ENCODE measurements at regions not wholly inside any gene's neighbourhood (a gene's known extent, or its start where the extent isn't known, plus 50 kb on each side); places are given as distances from the start of the nearest gene placed in this dataset.

DNA sequence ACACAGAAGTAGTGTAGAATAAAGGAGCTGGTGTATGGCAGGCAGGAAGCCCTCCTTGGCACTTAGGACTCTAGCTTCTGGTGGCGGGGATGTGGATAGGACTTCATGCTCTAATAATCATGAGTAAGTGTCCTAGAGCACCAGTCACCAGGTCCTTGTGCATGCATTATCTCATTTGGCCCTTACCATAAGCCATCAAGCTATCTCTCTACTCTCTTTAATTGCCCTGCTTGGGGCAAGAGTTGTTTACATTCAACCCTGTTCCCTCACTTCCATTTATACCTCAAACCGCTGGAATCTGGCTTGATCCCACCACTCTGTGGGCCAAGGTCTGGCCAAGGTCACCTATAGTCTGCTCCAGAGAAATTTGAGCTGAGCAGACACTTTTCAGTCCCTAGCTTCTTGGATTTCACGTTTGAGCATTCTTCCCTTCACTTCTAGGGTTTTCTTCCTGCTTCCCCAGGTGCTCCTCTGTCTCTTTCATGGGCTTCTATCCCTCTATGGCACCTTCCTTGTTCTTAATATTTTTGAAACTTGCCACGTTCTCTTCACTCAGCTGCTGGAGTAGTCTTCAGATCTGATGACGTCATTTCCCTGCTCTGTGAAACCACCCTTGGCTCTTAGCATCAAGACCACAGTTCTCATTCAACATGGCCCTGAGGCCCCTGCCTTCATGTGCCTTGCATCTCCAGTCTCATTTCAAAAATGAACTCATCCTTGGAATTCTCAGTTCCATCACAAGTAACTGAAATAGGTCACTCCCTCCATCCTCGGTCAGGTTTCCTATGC lies 94.9 kb upstream of the GATA6 start:
- no peak for ATAC-seq
- no peak for DNase-seq

DNA sequence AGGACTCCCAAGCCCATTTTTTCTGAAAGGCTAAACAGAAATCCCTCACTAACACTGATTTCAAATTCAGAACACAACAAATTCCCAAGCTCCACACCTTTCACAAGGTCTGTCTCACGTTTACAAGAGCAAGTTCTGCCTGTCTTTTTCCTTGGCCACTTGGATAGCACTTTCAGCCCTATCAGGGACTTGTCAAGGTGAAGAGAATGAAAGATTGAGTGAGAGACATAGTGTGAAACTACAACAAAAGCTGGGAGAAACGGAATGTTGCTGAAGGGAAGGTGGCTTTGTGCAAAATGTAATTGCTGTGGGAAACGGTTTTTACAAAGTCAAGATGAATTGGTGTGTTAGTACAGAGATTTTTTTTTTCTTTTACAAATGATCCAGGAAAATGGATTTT lies 89.4 kb upstream of the GATA6 start:
- no peak for DNase-seq
- ATAC-seq: no peak

DNA sequence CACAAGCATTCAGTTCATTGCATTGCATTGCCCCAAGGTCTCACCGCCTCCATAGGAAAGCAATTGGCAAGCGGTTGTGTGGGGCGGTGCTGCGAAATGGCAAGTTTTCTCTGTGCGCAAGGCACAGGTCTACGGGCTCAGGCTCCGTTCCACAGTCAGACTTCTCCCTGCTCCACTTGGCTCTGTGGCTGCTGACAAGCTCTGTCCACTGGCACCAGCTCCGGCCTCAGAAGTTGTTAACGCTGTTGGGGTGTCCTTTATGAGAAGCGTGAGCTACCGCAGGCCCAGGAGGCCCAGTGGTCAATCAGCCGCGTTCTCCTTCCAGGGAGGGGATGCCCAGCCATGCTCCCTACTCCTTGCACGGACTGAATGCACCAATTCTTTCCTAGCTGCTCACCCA lies 87.0 kb upstream of the GATA6 start:
- no peak for ATAC-seq
- DNase-seq: no peak

DNA sequence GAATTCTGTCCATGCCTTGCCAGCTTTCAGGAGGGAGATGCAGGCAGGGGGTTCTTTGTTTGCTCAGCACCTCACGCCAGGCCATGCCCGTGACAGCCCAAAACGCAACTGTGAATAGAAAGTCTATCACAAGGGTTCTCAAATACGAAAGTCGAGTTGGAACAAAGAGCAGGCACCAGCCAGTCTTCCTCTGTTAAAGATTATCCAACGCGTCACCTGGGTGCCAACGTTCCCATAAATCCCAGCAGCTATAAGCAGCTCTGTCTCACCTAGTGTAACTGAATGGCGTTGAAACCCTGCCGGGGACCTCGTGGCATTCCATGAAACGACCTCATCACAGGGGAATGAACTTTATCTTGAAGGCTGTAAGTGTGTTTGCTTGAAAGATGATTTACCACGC lies 84.8 kb upstream of the GATA6 start:
- ATAC-seq (no peak), DNase-seq (no peak)

DNA sequence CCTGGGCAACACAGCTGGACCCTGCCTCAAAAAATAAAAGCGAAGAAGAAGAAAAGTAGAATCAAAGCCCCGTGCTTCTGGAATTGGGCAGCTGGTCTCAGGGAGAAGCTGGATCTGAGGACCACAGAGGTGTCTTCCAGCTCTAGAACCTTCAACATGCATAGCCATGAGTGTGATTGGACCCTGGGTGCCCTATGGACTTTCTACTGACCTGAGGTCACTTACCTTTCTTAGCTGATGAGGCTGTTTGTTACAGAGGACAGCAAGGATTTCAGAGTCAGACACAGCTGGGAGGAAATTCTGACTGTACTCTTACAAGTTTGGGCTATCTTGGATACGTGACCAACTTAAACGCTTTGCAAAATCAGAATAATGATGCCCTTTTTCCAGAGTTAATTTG lies 82.4 kb upstream of the GATA6 start:
- DNase-seq: no peak

DNA sequence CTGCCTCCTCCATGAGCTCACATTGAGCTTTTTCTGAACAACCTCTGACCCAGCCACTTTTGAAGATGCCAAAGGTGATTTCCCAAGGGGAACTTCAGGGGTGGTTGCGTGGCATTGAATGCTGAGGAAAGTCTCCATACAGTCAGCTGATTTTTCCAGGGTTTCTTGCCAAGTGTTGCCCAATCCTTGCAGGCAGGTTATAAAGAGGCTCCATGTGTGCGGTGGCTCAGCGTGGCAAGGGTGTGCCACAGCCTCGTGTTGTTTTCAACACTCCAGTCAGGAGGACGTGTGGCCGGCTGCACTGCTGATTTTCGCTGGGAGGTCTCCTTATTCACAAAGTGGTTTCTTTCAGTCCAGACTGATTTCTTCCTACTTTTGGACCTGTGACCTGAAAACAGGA lies 81.4 kb upstream of the GATA6 start:
- DNase-seq (no peak), ATAC-seq (no peak)

More for the DNA sequence above, 82.4 kb upstream of the GATA6 start:
- ATAC-seq: no peak

DNA sequence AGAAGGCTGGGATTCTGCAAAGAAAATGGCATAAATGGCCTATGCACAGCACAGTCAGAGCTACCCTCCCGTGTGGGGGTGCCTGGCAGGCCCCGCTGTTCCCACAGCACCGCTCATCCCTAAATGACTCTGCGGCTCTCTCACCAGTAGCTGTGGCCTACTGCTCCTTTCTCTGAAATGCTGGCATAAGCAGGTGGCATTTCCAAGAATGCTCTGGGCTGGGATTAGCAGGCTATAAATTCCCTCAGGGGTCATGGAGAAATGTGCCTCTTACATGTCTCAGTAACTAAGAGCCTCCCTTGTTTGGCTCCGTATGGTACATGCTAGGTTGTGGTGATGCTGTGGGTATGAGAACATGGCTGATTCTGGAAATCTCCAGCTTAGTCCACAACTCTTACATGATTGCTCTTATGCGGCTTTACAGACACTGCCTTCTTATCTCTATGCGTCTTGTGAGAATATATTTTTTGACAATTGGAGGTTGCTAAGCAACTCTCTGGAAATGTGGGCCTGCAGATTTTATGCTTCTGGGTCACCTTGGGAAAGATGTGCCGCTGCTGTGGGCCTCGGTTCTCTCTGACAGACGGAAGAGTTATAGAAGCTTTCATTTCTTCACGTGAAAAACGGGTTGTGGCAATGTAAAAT lies 80.3 kb upstream of the GATA6 start:
- ATAC-seq (no peak), DNase-seq (no peak)

DNA sequence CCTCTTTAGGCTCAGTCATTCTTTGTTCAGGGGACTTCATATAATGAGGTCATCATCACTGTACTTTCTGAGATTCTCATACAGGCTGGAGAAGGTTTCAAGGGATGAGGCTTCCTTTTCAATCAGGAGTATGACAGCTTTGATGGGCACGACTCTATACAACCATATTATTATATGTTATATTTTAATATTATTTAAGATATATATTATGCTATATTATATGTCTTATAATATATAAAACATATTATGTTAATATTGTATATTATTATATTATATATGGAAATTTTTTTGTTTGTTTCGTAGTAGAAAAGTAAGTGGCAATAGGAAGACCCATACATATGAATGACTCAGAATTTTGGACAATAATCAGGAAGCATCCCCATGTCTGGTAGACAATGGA lies 78.0 kb upstream of the GATA6 start:
- ATAC-seq: no peak
- DNase-seq: no peak

DNA sequence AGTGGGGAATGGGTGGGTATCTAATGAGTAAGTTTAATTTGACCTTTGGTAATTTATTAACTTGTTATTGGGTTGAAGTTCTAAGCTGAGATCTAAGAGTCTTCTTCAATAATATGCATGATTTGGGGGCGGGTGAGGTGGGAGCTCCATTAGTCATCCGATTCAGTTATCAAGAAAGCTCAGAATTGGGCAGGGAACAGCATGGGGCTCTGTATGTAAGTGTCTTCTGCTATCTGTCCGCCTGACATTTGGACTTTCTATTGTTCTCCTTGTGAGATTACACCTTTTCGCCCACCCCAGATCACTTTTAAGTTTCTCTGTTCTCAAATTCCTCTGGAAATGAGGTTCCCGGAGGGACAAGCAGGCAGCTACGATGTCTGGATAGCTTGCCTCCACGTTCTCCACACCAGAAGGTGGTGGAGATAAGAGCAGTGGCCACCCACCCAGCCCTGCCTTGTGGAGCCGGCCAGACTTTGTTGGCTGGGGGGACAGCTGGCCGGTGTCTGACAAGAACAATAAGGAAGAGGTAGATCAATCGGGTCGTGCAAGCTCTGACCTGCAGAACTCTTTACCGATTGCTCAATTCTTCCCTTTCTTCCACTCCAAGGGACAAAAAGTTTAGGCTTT lies 75.5 kb upstream of the GATA6 start:
- ATAC-seq (no peak), DNase-seq (no peak)

DNA sequence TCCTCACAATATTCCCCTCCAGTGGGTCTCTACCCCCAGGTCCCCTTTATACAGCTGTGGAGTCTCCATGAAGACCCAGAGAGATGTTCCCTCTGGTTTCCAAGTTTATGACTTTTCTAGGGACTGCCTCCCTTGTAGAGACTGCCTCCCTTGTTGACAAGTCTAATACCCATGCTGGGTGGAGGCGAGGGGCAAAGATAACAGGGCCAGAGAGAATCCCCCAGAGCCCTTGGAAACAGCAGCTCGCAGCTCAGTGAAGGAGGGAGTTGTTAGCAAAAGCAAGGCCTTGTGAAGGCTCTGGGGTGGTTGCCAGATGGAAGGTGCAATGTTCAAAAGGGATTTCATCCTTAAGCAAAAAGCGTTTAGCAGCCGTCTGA lies 75.0 kb upstream of the GATA6 start:
- no peak for ATAC-seq

DNA sequence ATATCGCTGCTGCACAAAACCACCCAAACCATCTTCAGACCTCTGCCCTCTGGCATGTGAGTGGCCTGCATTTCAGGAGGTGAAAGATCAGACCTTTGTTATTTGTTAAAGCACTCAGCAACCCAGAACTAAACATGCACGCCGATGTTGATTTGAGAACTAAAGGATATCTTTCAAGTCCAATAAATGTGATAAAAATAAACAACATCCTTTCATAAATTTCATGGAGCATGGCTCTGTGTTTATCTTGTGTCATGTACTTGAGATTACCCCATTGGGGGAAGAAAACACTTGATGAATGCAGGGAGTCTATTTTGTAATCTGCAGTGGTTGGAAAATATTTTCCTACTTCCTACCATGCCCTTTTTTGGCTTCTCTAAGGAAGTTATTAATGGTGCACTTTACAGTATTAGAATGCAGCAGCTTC lies 70.8 kb upstream of the GATA6 start:
- no peak for DNase-seq
- ATAC-seq: no peak

More for the DNA sequence above, 75.0 kb upstream of the GATA6 start:
- no peak for DNase-seq

DNA sequence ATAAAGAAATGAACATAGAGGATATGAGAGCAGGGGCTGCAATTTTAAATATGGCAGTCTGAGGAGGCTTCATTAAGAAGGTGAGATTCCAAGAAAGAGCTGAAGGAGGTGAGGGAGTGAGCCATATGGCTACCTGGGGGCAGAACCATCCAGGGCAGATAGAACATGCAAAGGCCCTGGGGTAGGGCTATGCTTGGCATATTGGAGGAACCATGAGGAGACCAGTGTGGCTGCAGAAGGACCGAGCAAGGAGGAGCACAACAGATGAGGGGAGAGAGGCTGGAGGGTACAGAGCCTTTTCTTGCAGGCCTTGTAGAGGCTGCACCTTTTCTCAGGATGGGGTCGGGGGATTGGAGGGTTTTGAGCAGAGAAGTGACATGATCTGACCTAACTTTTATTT lies 69.5 kb upstream of the GATA6 start:
- no peak for DNase-seq
- no peak for ATAC-seq

DNA sequence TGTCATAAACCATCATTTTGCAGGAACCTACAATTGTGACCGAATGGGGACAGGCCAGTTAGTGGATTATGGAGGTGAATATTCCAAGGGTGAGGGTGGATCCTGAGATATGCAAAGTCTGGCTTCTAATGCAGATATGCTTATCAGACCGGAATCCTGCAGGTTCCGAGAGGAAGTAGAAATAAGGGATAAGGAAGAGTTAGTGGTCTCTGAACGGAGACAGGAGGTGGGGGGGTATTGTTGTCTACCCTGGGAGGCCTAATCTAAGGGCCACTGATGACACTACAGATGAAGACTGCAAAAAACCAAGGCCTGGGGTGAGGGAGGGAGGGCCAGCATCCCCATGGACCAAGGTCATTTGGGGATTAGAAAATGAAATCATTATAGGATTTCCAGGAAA lies 67.7 kb upstream of the GATA6 start:
- ATAC-seq (no peak), DNase-seq (no peak)

DNA sequence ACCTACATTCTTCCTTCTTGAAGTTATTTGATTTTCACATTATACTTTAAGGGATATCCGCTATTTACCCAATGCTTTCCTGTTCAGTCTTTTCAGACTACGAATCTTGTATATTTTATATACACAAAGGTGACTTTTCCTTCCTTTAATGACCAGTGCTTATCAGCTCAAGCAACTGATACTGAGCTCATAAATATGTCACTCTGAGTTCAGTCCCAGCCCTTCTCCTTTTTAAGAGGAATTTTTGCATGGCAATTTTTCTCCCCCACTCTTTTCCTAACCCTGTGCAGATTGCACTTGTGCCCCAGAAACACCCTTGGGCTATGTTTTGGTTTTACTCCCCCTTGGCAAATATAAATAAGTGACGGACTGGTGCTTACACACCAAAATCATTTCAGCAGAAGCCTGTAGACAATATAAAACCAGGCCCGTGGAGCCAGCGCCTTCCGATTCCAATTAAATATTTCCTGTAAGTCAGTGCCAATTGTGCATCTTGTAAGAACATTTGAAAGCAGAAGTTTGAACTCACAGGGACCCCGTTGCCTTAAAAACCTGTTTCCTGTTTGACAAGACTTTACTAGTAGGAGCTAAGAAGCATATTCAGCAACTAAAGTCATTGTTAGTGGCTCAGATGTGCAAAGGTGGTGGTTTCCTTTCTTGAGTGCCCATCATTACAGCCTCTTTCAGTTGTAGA lies 66.3 kb upstream of the GATA6 start:
- ATAC-seq (no peak), DNase-seq (no peak)

DNA sequence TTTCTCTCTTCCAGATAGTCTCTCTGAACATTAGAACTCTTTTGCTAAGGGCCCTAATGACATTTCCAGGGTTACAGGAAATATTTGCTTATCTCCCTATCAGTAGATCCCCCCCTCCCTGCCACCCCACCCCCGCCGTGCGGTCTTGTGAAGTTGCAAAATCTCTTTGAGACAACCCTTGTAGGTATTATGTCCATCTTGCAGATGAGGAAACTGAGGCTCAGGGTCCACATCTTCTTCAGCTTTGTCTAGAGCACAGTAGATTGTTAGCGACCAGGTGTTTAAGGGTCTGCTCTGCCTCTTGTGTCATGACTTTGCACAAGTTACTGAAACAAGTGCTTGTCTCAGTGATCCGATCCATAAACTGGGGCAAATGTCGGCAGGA lies 65.8 kb upstream of the GATA6 start:
- ATAC-seq (no peak), DNase-seq (no peak)

DNA sequence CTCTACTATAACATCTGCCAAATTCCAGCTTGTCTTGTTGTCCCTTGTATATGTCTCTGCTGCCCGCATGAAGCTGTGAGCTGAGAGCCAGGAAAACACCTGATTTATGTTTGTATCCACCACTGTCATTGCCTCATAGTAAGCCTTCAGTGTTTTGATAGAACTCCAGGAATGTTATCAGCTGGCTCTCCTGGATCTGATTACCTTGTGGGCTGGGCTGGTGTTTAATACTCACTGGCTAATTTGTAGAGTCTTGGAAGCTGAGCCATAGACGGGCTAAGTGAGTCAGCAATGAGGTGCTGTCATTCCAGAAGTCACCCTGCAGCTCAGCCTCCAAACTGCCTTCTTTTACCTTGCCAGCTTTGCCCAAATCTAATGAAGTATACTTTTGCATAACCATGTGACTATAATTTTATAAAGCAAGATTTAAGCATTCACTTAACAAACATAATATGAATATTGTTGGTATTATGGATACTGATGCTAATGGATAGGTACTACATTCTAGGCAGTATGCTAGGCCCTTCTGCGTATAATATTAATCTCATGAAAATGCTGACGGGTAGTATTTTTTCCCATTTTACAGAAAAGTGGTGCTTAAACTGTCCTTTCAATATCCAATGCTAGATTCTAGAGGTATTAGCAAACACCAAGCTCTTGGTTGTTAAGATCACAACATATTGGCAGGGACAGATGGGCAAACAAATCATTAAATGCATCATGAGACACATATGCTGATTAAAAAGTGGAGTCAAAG lies 62.7 kb upstream of the GATA6 start:
- DNase-seq (no peak), ATAC-seq (no peak)

DNA sequence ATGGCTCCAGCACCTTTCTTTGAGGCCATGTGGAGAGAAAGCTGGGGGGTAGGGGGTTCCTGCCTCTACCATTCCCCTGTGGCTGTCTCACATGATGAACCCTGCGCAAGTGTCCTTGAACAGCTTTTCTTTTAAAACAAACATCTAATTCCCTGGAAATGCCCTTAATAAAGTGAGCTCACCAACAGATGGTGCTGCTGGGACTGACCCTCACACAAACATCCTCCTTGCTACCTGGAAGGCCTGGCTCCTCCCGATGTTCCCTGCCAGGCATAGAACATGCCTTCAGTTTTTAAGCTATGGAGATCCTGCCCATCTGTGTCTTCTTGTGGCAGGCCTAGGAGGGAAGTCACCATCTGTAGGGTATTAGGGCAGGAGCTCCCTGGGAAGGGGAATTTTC lies 60.7 kb upstream of the GATA6 start:
- no peak for DNase-seq
- ATAC-seq: no peak

DNA sequence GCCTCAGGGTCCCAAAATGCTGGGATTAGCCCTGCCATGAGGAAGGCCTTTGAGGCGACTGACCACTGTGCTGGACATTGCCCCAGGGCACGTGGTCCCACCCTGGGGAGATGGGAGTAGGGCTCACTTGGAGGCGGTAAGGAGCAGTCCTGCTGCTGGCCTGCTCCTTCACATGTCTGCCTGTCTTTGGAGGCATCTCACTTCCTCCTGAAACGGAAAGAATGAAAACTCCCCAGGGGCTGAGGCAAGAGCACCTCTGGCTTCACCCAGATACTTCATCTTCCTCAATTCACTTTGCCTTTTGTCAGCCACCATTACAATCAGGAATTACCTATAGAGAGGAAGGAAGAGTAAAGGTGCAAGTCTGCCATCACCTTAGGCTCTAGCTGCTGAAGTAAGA lies 59.9 kb upstream of the GATA6 start:
- DNase-seq (no peak), ATAC-seq (no peak)

DNA sequence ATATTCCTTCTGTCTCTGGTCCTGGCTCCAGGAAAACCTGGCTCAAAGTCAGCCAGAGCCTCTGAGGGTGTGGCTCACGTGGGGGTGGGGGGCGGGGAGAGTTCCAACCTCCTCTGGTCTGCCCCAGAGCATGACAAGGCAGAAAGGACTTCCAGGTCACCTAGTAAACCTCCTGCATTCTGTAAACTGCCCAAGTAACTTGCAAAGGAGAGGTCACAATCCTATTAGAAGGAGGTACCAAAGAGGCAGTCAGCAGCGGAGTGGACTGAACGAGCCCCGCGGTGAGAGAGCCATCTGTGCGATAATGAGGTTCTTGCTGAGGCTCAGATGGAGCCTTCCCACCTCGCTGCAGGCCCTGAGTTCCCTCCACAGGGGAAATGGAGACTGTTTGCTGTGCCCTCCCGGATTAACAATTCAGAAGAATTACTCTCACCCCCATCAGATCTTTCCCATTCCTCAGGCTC lies 58.9 kb upstream of the GATA6 start:
- ATAC-seq: no peak
- no peak for DNase-seq

DNA sequence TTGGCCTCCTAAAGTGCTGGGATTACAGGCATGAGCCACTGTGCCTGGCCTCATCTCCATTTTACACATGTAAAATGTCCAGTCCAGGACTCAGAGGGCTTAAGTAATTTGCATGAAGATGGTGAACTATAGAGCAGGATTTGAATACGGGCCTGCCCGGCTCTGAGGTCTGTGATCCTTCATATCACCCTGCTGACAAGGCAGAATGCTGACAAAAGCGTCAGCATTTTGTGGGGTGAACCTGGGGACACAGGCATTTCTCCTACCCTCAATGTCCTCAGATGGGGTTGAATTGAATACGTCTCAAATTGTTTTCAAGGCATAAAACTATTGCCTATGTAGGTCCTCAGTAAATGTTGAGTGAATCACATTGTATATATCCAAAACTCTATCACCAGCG lies 57.2 kb upstream of the GATA6 start:
- ATAC-seq: no peak
- DNase-seq: no peak

DNA sequence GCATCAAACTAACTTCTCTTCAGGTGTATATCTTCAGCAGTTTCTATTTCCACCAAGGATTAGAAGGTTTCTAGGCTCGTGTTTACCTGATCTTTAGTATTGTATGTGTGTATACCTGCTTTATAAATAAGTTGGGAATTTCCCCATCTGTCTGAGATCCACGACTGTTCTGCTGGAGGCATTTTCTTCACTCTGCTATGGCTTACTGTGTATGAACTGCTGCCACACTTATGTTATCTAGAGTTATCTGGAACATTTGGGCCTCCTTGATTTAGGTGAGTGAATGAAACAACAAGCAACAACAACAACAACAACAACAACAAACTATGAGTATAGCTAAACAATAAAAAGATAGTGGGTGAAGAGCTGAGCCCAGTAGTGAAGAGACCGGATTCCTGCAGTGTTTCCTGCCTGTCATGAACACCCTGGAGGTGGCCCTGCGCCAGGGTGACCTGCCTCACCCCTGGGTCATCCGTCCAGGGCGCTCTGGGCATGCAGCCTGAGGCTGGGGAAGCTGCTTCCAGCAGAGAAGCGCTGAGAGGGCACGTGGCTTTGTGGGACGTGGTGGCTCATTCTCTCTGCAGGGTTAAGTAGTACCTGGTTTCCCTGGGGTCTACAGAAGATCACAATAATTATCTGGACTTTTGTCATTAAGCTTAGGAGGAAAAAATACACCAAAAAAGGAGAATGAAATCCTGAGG lies 56.1 kb upstream of the GATA6 start:
- DNase-seq (no peak), ATAC-seq (no peak)
